GM18873 (cell line): ENCODE measurements at regions not wholly inside any gene's neighbourhood (a gene's known extent, or its start where the extent isn't known, plus 50 kb on each side); places are given as distances from the start of the nearest gene placed in this dataset.

Source experiments
- ATAC-seq: cut with Tn5 transposase; IDR thresholded peaks from one replicate; pipeline ENCODE4 v1.9.1; 2021; ENCODE audit warnings: mild to moderate bottlenecking, moderate library complexity, moderate number of reproducible peaks; ENCODE audit not compliant: unreplicated experiment, low FRiP score

GRCh38 chr4:144202081-144202480 is 61.6 kb upstream of the GYPA start:
- ATAC-seq, result no peak

- no peak for ATAC-seq
These were observed 62.6 kb upstream of the GYPA start for GRCh38 chr4:144203155-144203554.

DNA sequence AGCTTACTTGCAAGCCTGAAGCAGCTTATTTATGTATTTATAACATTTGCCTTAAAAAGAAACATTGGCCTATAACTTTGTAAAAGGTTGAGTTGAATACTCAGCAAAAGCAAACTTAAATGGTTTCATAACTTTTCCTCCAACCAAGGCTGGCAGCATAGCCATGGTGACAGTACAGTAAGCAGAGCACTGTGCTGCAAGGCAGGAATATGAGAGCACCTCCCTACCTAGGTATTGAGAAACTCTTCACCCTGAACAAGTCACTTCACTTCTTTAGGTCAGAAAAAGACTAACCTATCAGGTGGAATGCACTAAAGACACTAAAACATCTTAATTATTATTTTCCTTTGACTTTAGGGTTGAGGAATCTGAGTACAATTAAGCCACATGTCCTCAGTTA is 63.9 kb upstream of the GYPA start:
- ATAC-seq, result no peak

DNA sequence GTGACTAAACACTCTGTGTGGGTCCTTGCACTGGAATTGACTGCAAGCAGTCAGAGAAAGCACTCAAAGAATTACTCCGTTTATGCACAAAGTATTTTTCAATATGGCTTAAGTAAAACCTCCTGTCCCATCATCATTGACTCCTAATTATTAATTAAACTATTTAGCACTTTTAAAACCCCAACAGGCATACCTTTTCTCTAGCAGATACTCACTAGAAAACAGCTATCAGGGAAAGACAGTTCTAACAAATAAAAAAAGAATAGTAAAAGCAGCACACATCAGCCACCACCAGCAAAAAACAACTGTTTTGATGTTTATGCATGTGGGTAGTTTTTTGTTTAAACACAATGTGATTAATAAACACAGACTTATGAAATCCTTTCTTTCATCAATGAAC is 66.2 kb upstream of the GYPA start:
- ATAC-seq, result no peak

GRCh38 chr4:144208074-144208473 is 67.6 kb upstream of the GYPA start:
- ATAC-seq, result no peak

DNA sequence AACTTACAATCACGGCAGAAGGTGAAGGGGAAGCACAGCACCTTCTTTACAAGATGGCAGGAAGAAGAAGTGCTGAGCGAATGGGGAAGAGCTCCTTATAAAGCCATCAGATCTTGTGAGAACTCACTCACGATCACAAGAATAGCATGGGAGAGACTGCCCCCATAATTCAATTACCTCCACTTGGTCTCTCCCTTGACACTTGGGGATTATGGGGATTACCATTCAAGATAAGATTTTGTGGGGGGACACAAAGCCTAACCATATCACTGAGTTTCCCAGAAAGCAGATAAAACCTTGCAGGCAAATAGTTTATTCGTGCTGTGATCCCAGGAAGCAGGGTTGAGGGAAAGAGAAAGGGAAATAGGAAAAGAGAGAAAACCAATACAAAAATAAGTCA is 69.0 kb upstream of the GYPA start:
- ATAC-seq, result no peak

DNA sequence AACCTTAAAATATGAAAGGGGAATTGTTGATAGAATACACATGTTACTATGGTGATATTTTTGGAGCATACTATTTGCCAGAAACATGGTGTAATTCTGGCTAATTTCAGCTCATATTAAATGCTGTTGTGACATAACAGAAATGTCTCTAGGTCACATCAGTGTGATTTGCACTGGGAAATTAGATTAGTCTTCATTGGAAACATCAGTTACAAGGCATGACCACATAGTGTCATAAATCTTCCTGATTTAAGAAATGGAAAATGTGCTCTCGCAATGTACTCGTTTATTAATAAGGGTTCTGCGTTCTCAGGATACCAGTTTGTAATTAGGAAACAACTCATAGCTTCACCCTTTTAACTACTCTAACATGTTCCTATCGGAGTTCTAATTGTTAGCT is 72.9 kb upstream of the GYPA start:
- no peak for ATAC-seq

DNA sequence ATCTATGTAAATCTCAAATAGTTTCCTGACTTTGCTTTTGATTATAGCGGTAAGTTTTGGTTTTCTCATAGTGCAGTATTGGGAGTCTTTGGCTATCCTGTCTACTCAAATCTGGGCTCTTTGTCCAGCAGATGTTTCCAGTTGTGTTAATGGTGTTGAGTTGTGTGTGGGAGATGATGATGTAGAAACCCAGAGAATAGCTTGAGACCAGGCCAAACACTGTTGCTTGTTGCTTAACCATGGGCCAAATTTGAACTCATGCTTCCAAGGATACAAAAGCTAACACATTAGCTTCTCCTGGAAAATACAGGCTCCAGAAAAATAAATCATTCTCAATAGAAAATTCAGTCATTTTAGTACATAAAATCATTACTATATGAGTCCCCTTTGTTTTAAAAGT is 82.6 kb upstream of the GYPA start:
- no peak for ATAC-seq

GRCh38 chr4:144223661-144224060 is 83.1 kb upstream of the GYPA start:
- ATAC-seq, result no peak

GRCh38 chr4:144259285-144259684 is 118.8 kb upstream of the GYPA start:
- no peak for ATAC-seq

GRCh38 chr4:144267084-144267483 is 126.6 kb upstream of the GYPA start:
- ATAC-seq, result no peak

DNA sequence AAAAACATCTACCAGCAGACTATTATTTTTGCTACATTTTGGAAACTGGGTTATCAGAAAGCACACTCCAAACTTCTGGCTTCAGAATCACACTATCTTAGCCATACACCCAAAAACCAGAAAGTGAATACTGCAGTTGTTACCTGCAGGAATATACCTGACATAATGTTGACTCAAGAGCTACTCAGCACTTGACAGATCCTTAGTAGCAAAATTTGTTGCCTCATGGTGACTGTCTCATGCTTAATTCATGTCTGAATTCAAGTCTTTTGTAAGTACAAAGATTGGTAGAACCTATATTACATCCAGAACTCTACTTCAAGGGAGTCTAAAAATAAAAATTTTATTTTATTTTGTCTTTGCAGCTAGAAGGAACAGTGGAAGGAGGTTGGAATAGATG is 140.2 kb upstream of the GYPA start:
- ATAC-seq, result no peak

GRCh38 chr4:144283526-144283925 is 143.0 kb upstream of the GYPA start:
- no peak for ATAC-seq

DNA sequence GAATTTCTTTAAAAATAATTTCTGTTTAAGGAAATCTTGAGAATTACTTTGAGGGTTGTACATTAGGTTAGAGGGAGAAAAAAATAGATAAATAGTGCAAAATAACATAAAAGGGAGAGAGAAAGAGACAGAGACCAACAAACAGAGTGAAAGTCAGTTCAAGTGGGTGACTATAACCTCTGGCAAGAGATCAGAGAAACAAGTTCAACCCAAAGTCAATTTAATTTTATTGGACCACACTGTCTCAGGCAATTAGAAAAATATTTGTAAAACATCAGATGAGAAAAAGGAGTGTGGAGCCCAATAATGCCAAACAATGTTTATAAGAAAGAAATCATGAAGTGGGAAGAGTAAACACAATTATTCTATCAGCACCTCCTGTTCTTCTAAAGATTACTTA is 143.5 kb upstream of the GYPA start:
- no peak for ATAC-seq

- ATAC-seq, result peak; percentile 66
These were observed 147.7 kb upstream of the GYPA start for GRCh38 chr4:144288011-144288903.

GRCh38 chr4:144289667-144290428 is 149.3 kb upstream of the GYPA start:
- ATAC-seq, result no peak

DNA sequence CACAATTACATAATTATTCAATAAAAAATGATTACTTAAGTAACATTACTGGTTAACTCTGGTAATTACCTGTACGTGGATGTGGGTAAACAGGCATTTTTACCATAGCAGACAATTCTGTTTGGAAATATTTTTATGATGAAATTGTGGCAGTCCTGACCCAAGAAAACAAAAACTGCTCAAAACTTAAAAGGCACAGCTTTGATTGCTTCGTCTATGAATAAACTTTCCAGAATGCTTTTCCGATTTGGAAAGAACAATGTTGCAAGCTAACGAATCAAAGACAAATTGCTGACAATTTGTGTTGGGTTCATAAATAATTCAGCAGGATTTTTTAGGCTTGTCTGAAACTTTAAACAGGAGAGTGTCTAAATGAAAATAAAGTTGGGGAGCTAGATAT is 150.6 kb upstream of the GYPA start:
- ATAC-seq, result no peak

GRCh38 chr4:144294211-144294610 is 153.7 kb upstream of the GYPA start:
- ATAC-seq, result no peak

DNA sequence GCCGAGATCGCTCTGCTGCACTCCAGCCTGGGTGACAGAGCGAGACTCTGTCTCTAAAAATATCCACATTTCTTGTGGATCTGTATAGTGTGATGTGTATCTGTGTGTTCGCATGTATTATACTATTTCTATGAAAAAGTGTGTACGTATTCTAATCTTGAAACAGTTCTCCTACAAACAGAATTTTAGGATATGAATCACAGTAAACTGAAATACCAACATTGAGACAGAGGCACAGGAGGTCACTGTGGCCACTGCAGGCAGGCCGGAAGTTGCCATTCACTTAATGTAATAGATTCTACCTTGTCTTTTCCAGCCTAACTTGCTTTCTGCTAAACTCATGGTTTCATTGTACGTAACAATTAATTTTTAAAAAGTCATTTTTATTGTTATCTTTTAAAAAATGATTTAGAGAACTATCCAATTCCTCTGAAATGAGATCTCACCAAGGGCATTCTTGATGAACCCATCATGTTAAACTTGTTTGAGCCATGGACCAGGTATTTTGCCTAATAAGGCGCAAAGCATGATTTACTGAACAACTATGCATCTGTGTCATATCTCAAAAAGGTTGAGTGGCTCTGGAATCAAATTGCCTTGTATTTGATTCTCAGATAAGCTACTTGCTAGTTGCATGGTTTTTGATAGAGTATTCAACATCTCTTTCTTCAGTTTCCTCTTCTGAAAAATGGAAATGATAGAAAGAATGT is 154.9 kb upstream of the GYPA start:
- ATAC-seq, result no peak

GRCh38 chr4:144296941-144297340 is 156.4 kb upstream of the GYPA start:
- no peak for ATAC-seq

- no peak for ATAC-seq
These were observed 158.0 kb upstream of the GYPA start for GRCh38 chr4:144298519-144298918.
